IMR-90 (cell line): ENCODE measurements at regions not wholly inside any gene's neighbourhood (a gene's known extent, or its start where the extent isn't known, plus 50 kb on each side); places are given as distances from the start of the nearest gene placed in this dataset.

Source experiments
- ATAC-seq: fragments of 200-7000 bp; cut with Tn5 transposase; 2 replicates; pipeline ENCODE4 v1.9.1; 2020; ENCODE audit warnings: low read depth, mild to moderate bottlenecking, moderate library complexity
- BruUV-seq: library from RNA; stranded (reverse); fragments of 400-500 nt; replicated peaks from 2 replicates; lab custom pipeline; 2021; lab: Mats Ljungman, UMichigan
- CTCF ChIA-PET: fragments of 300-600 bp; formaldehyde crosslinking; extraction: SDS; loops from one replicate; lab custom pipeline; 2021; ENCODE audit warnings: antibody characterized with exemption; lab: Yijun Ruan, JAX
- POLR2A ChIA-PET: fragments of 300-600 bp; sonication (Branson Sonifier 250); formaldehyde crosslinking; loops from one replicate; lab custom pipeline; 2022; ENCODE audit warnings: antibody characterized with exemption; ENCODE audit not compliant: unreplicated experiment; lab: Charles Lee
- DNase-seq: peaks from one replicate; pipeline ENCODE4 v3.0.0; 2013
- H2AFZ ChIP-seq: replicated peaks from 2 replicates; pipeline ENCODE3; 2013; ENCODE audit warnings: low read length, mild to moderate bottlenecking; ENCODE audit not compliant: poor library complexity
- H2AK5ac ChIP-seq: 2 replicates; pipeline ENCODE4 v1.6.1; 2013; ENCODE audit warnings: low read depth, low read length, inconsistent platforms
- H2AK9ac ChIP-seq: replicated peaks from 2 replicates; pipeline ENCODE3; 2013; ENCODE audit warnings: mild to moderate bottlenecking, low read depth, low read length, moderate library complexity; ENCODE audit not compliant: poor library complexity
- H2BK120ac ChIP-seq: 2 replicates; pipeline ENCODE4 v1.6.1; 2013; ENCODE audit warnings: low read depth, low read length, inconsistent platforms
- H2BK15ac ChIP-seq: 3 replicates; pipeline ENCODE4 v1.6.1; 2013; ENCODE audit warnings: low read depth, low read length, inconsistent platforms
- H2BK20ac ChIP-seq: 2 replicates; pipeline ENCODE4 v1.6.1; 2013; ENCODE audit warnings: low read depth, mild to moderate bottlenecking, inconsistent platforms, low read length, moderate library complexity
- H2BK5ac ChIP-seq: 2 replicates; pipeline ENCODE4 v1.6.1; 2013; ENCODE audit warnings: mild to moderate bottlenecking, low read depth, low read length, inconsistent platforms; ENCODE audit not compliant: poor library complexity, severe bottlenecking
- H3K14ac ChIP-seq: replicated peaks from 2 replicates; pipeline ENCODE4 v1.6.1; 2013; ENCODE audit warnings: low read depth, low read length, inconsistent platforms
- H3K18ac ChIP-seq: 2 replicates; pipeline ENCODE4 v1.6.1; 2013; ENCODE audit warnings: low read depth, low read length, control low read depth
- H3K23ac ChIP-seq: 2 replicates; pipeline ENCODE4 v1.6.1; 2013; ENCODE audit warnings: low read depth, low read length, inconsistent platforms
- H3K27ac ChIP-seq: 2 replicates; pipeline ENCODE4 v1.5.1; 2013; ENCODE audit warnings: mild to moderate bottlenecking, control low read depth, low read length; ENCODE audit not compliant: insufficient read depth
- H3K27me3 ChIP-seq: 2 replicates; pipeline ENCODE4 v1.6.1; 2013; ENCODE audit warnings: low read length; ENCODE audit not compliant: control insufficient read depth, insufficient read depth
- H3K36me3 ChIP-seq: 2 replicates; pipeline ENCODE4 v1.6.1; 2013; ENCODE audit warnings: low read length, mixed read lengths; ENCODE audit not compliant: control insufficient read depth, insufficient read depth
- H3K4ac ChIP-seq: 2 replicates; pipeline ENCODE4 v1.6.1; 2013; ENCODE audit warnings: low read depth, low read length, inconsistent platforms
- H3K4me1 ChIP-seq: 2 replicates; pipeline ENCODE4 v1.6.1; 2013; ENCODE audit warnings: low read length, mixed read lengths; ENCODE audit not compliant: control insufficient read depth, insufficient read depth
- H3K4me2 ChIP-seq: 2 replicates; pipeline ENCODE4 v1.6.1; 2013; ENCODE audit warnings: low read depth, mild to moderate bottlenecking, control low read depth, low read length, moderate library complexity
- H3K4me3 ChIP-seq: 2 replicates; pipeline ENCODE4 v1.5.1; 2013; ENCODE audit warnings: low read depth, mild to moderate bottlenecking, control low read depth, low read length, moderate library complexity; ENCODE audit not compliant: insufficient read depth
- H3K56ac ChIP-seq: 2 replicates; pipeline ENCODE4 v1.6.1; 2013; ENCODE audit warnings: low read length, inconsistent platforms; ENCODE audit not compliant: insufficient read depth; ENCODE audit errors: extremely low read depth
- H3K79me1 ChIP-seq, 2 experiments: 2 replicates each; pipeline ENCODE4 v1.6.1; 2013; ENCODE audit warnings: low read length in 2 of 2, inconsistent platforms in 1 of 2, low read depth in 1 of 2
- H3K9ac ChIP-seq: 2 replicates; pipeline ENCODE4 v1.6.1; 2013; ENCODE audit warnings: low read depth, low read length, control low read depth
- H3K9me1 ChIP-seq: 2 replicates; pipeline ENCODE4 v1.6.1; 2013; ENCODE audit warnings: low read length, inconsistent platforms; ENCODE audit not compliant: insufficient read depth
- H3K9me3 ChIP-seq: 2 replicates; pipeline ENCODE4 v1.6.1; 2013; ENCODE audit warnings: low read length; ENCODE audit not compliant: control insufficient read depth, insufficient read depth
- H4K20me1 ChIP-seq: 2 replicates; pipeline ENCODE4 v1.6.1; 2013; ENCODE audit warnings: low read length, inconsistent platforms; ENCODE audit not compliant: insufficient read depth
- H4K5ac ChIP-seq: 2 replicates; pipeline ENCODE4 v1.6.1; 2013; ENCODE audit warnings: mild to moderate bottlenecking, low read depth, low read length, control low read depth
- H4K8ac ChIP-seq, 2 experiments: 2 replicates each; pipeline ENCODE4 v1.6.1; 2013; ENCODE audit warnings: low read depth in 2 of 2, low read length in 2 of 2, control low read depth in 1 of 2, inconsistent platforms in 1 of 2
- H4K91ac ChIP-seq: 2 replicates; pipeline ENCODE4 v1.6.1; 2013; ENCODE audit warnings: low read depth, low read length, inconsistent platforms; ENCODE audit not compliant: insufficient read depth
- CTCF ChIP-seq: conservative IDR thresholded peaks from 2 replicates; pipeline ENCODE4 v1.5.1; 2012; ENCODE audit warnings: mild to moderate bottlenecking, low read depth, low read length, improper control_type of control experiment
- ELK1 ChIP-seq: fragments of 150-350 bp; IDR thresholded peaks from 2 replicates; pipeline ENCODE4 v1.6.1; 2016; ENCODE audit warnings: low read depth, mild to moderate bottlenecking, low read length, moderate library complexity, borderline replicate concordance
- WGBS, 2 experiments: methylation state at CpG; one replicate each; pipeline versions ENCODE4 v1.1.5 to v1.1.7; 2013; ENCODE audit warnings: missing lambda C conversion rate in 2 of 2; ENCODE audit not compliant: insufficient read length in 1 of 2; ENCODE audit errors: extremely low coverage in 2 of 2; 5-methylcytosine and 5-hydroxymethylcytosine counted together
- dilution Hi-C: fragments of 300-500 bp; cut with HindIII; formaldehyde crosslinking; loops from one replicate; pipeline ENCODE4 v1.14.3; 2018; ENCODE audit warnings: low sequenced_read_pairs; ENCODE audit not compliant: unreplicated experiment
- in situ Hi-C: fragments of 300-500 bp; cut with MboI; formaldehyde crosslinking; loops from 3 replicates; pipeline ENCODE4 v1.14.3; 2019; ENCODE audit warnings: low sequenced_read_pairs, inconsistent platforms, mixed read lengths
- intact Hi-C: fragments of 100-400 bp; cut with micrococcal nuclease; formaldehyde crosslinking; loops from 2 replicates; pipeline ENCODE4 v1.10.0; 2022

- H3K27ac ChIP-seq: no peak overlapping the region
- DNase-seq (no peak), ATAC-seq (no peak)
- no peak overlapping the region for H3K4me2 ChIP-seq
- no peaks in the 10 kb centered on the region for H3K9me3 ChIP-seq
- no peak overlapping the region for H3K56ac ChIP-seq
- no peak overlapping the region for H4K91ac ChIP-seq
- H2BK20ac ChIP-seq: no peak overlapping the region
- no peak overlapping the region for H3K4ac ChIP-seq
- no peak overlapping the region for H3K18ac ChIP-seq
- no CpG with 5 or more reads among the region's 7 CpGs for WGBS, 2 experiments
- H3K79me1 ChIP-seq: no peaks in the 10 kb centered on the region
- no peak overlapping the region for H3K14ac ChIP-seq
- no peak overlapping the region for H2BK5ac ChIP-seq
- POLR2A ChIA-PET: no interaction called here
- H3K23ac ChIP-seq: no peak overlapping the region
- no peaks in the 10 kb centered on the region for H4K20me1 ChIP-seq
- H3K36me3 ChIP-seq: no peaks in the 10 kb centered on the region
- no peak overlapping the region for H2AK9ac ChIP-seq
- TF ChIP-seq CTCF (no peak), ELK1 (no peak)
- H3K9ac ChIP-seq: no peak overlapping the region
- no peak overlapping the region for H2AK5ac ChIP-seq
- H2BK15ac ChIP-seq: no peak overlapping the region
- BruUV-seq: no TSS peak
- H3K4me1 ChIP-seq: no peaks in the 10 kb centered on the region
- dilution Hi-C loops: no loop called here
- in situ Hi-C loops: no loop called here
- H3K9me1 ChIP-seq: no peaks in the 10 kb centered on the region
- H3K27me3 ChIP-seq: no peaks in the 10 kb centered on the region
- H3K4me3 ChIP-seq: no peak overlapping the region
- CTCF ChIA-PET: no interaction called here
- H2AFZ ChIP-seq: no peak overlapping the region
- intact Hi-C loops: no loop called here
- H2BK120ac ChIP-seq: no peak overlapping the region
- H4K8ac ChIP-seq: no peak overlapping the region
- H4K5ac ChIP-seq: no peak overlapping the region
These were observed 358.3 kb downstream of the NXPE2 start for GRCh38 chr11:115036406-115037180.
